HEK293T (cell line): ENCODE measurements at regions not wholly inside any gene's neighbourhood (a gene's known extent, or its start where the extent isn't known, plus 50 kb on each side); places are given as distances from the start of the nearest gene placed in this dataset.

Experiments used
- ARNT ChIP-seq: fragments of 450-650 bp; IDR thresholded peaks from 2 replicates; pipeline ENCODE4 v1.6.1; 2017; ENCODE audit warnings: mild to moderate bottlenecking
- BHLHE40 ChIP-seq: fragments of 450-650 bp; IDR thresholded peaks from 2 replicates; pipeline ENCODE4 v1.6.1; 2016; ENCODE audit warnings: mild to moderate bottlenecking, moderate library complexity, borderline replicate concordance
- FOXK2 ChIP-seq: fragments of 450-650 bp; IDR thresholded peaks from 2 replicates; pipeline ENCODE4 v1.6.1; 2016; ENCODE audit warnings: mild to moderate bottlenecking
- FOXM1 ChIP-seq: fragments of 450-650 bp; IDR thresholded peaks from 2 replicates; pipeline ENCODE4 v1.6.1; 2017; ENCODE audit warnings: mild to moderate bottlenecking, borderline replicate concordance
- HDGF ChIP-seq: fragments of 450-650 bp; IDR thresholded peaks from 2 replicates; pipeline ENCODE4 v1.6.1; 2017; ENCODE audit warnings: antibody characterized with exemption, borderline replicate concordance
- L3MBTL2 ChIP-seq: fragments of 450-650 bp; conservative IDR thresholded peaks from 2 replicates; pipeline ENCODE4 v1.6.1; 2016; ENCODE audit warnings: mild to moderate bottlenecking
- LEF1 ChIP-seq: fragments of 450-650 bp; IDR thresholded peaks from 2 replicates; pipeline ENCODE4 v1.6.1; 2017; ENCODE audit warnings: mild to moderate bottlenecking, borderline replicate concordance
- NFRKB ChIP-seq: fragments of 450-650 bp; IDR thresholded peaks from 2 replicates; pipeline ENCODE4 v1.6.1; 2016; ENCODE audit warnings: mild to moderate bottlenecking, moderate library complexity
- PKNOX1 ChIP-seq: fragments of 450-650 bp; IDR thresholded peaks from 2 replicates; pipeline ENCODE4 v1.6.1; 2016
- SP1 ChIP-seq: fragments of 450-650 bp; IDR thresholded peaks from 2 replicates; pipeline ENCODE4 v1.6.1; 2017
- SUZ12 ChIP-seq: fragments of 450-650 bp; IDR thresholded peaks from 2 replicates; pipeline ENCODE4 v1.6.1; 2016; ENCODE audit warnings: mild to moderate bottlenecking
- ZNF384 ChIP-seq: fragments of 450-650 bp; IDR thresholded peaks from 2 replicates; pipeline ENCODE4 v1.6.1; 2016

GRCh38 chr5:29231154-29231553 lies 1962.3 kb upstream of the CDH6 start:
- no peak for TF ChIP-seq ZNF384
- TF ChIP-seq FOXM1, result no peak
- TF ChIP-seq SP1, result no peak
- TF ChIP-seq SUZ12, result no peak
- TF ChIP-seq L3MBTL2, result no peak
- TF ChIP-seq HDGF, result no peak
- no peak for TF ChIP-seq FOXK2
- no peak for TF ChIP-seq NFRKB
- TF ChIP-seq LEF1, result no peak
- TF ChIP-seq BHLHE40, result no peak
- TF ChIP-seq ARNT, result no peak
- TF ChIP-seq PKNOX1, result no peak
